HG03060 (cell line): ENCODE measurements at regions not wholly inside any gene's neighbourhood (a gene's known extent, or its start where the extent isn't known, plus 50 kb on each side); places are given as distances from the start of the nearest gene placed in this dataset.

Experiments
- ATAC-seq: cut with Tn5 transposase; IDR thresholded peaks from one replicate; pipeline ENCODE4 v1.9.1; 2021; ENCODE audit warnings: low read depth, moderate number of reproducible peaks; ENCODE audit not compliant: unreplicated experiment

DNA sequence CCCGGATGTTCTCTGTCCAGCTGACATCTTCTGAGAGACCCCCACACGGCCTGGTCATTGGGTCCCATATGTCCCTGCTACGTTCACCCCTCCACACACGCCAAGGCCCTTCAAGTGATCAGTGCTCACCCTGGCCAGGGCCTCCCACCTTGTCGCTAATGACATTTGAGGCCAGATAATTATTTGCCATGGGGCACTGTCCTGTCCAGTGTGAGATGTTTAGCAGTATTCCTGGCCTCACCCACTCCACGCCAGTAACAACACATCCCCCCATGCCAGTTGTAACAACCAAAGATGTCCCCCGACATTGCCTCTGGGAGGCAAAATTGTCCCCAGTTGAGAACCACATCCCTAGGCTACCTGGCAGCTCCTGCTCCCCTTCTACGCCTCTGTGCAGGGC is 49.9 kb upstream of the NANOS1 start:
- no peak for ATAC-seq
